Peyer's patch (tissue), 4 donors: ENCODE measurements at regions not wholly inside any gene's neighbourhood (a gene's known extent, or its start where the extent isn't known, plus 50 kb on each side); places are given as distances from the start of the nearest gene placed in this dataset.

Source experiments
- DNase-seq, 3 donors: peaks; one replicate each; pipeline ENCODE4 v3.0.0-alpha.2; 2017 to 2019
- H3K27ac ChIP-seq, 4 donors: fragments of 200-600 bp; sonication (generic); one replicate each; pipeline ENCODE4 v1.5.1; 2016 to 2019
- H3K27me3 ChIP-seq, 2 donors: fragments of 200-600 bp; sonication (generic); one replicate each; pipeline ENCODE4 v1.5.1; 2019
- H3K36me3 ChIP-seq, 3 donors: fragments of 200-600 bp; sonication (generic); one replicate each; pipeline ENCODE4 v1.5.1; 2016 to 2019
- H3K4me1 ChIP-seq, 4 donors: fragments of 200-600 bp; sonication (generic); one replicate each; pipeline ENCODE4 v1.5.1; 2016 to 2019
- H3K4me3 ChIP-seq, 4 donors: fragments of 200-600 bp; sonication (generic); 1 replicate in 3 of 4; 2 replicates in 1 of 4; pipeline ENCODE4 v1.5.1; 2016 to 2019; ENCODE audit warnings: mild to moderate bottlenecking in 1 of 4
- H3K9me3 ChIP-seq, 4 donors: fragments of 200-600 bp; sonication (generic); one replicate each; pipeline ENCODE4 v1.5.1; 2016 to 2019; ENCODE audit warnings: mild to moderate bottlenecking in 1 of 4
- CTCF ChIP-seq, 6 experiments: fragments of 450-650 bp in 4 of 6; fragments of 200-600 bp in 2 of 6; sonication (generic) in 1 of 6; IDR thresholded peaks; one replicate each; pipeline ENCODE4 v1.5.1; 2017 to 2019; ENCODE audit warnings: antibody characterized with exemption in 6 of 6, mild to moderate bottlenecking in 3 of 6, moderate library complexity in 1 of 6
- POLR2A ChIP-seq, 2 donors: fragments of 450-650 bp; IDR thresholded peaks; one replicate each; pipeline ENCODE4 v1.5.1; 2017; ENCODE audit warnings: antibody characterized with exemption in 2 of 2, mild to moderate bottlenecking in 2 of 2, moderate library complexity in 2 of 2
- small RNA-seq, 2 donors: library from RNA; depleted of rRNA; stranded (forward); fragments of <200 nt; gene quantifications; one replicate each; pipeline ENCODE3, GENCODE V24; 2016

- no peak for TF ChIP-seq CTCF (IDR thresholded peaks at IDR 0.05)
- no peak for TF ChIP-seq POLR2A (IDR thresholded peaks at IDR 0.05)
- Histone ChIP-seq H3K27ac (no peak overlapping the region), H3K9me3 (no peaks in the 10 kb centered on the region), H3K4me3 (no peak overlapping the region), H3K27me3 (no peaks in the 10 kb centered on the region), H3K4me1 (no peaks in the 10 kb centered on the region), H3K36me3 (no peaks in the 10 kb centered on the region)
- no peak for DNase-seq
Observed at GRCh38 chr5:74927336-74927735, 61.1 kb upstream of the FAM169A start.

GRCh38 chr5:74919487-74919886, 53.3 kb upstream of the FAM169A start:
- Histone ChIP-seq H3K4me1 (no peaks in the 10 kb centered on the region), H3K36me3 (no peaks in the 10 kb centered on the region), H3K9me3 (no peaks in the 10 kb centered on the region), H3K27ac (no peak overlapping the region), H3K4me3 (no peak overlapping the region), H3K27me3 (no peaks in the 10 kb centered on the region)
- no peak for TF ChIP-seq POLR2A (IDR thresholded peaks at IDR 0.05)
- TF ChIP-seq CTCF (IDR thresholded peaks at IDR 0.05): peak in 4 of 6 experiments; percentile 40 to 70 (median 61)
- no peak for DNase-seq

GRCh38 chr5:74919041-74919440, 52.9 kb upstream of the FAM169A start:
- Histone ChIP-seq H3K4me1 (no peaks in the 10 kb centered on the region), H3K27ac (no peak overlapping the region), H3K9me3 (no peaks in the 10 kb centered on the region), H3K4me3 (no peak overlapping the region), H3K36me3 (no peaks in the 10 kb centered on the region), H3K27me3 (no peaks in the 10 kb centered on the region)
- DNase-seq: no peak
- no peak for TF ChIP-seq POLR2A (IDR thresholded peaks at IDR 0.05)
- TF ChIP-seq CTCF (IDR thresholded peaks at IDR 0.05): no peak

GRCh38 chr5:74918232-74918669, 52.1 kb upstream of the FAM169A start:
- Histone ChIP-seq H3K4me1 (no peaks in the 10 kb centered on the region), H3K36me3 (no peaks in the 10 kb centered on the region), H3K9me3 (no peaks in the 10 kb centered on the region), H3K27ac (no peak overlapping the region), H3K27me3 (no peaks in the 10 kb centered on the region), H3K4me3 (no peak overlapping the region)
- TF ChIP-seq CTCF (IDR thresholded peaks at IDR 0.05) (no peak), POLR2A (IDR thresholded peaks at IDR 0.05) (no peak)
- DNase-seq: no peak

GRCh38 chr5:74916831-74917710, 50.9 kb upstream of the FAM169A start:
- Histone ChIP-seq H3K36me3 (no peaks in the 10 kb centered on the region), H3K9me3 (no peaks in the 10 kb centered on the region), H3K27me3 (no peaks in the 10 kb centered on the region), H3K4me1 (no peaks in the 10 kb centered on the region), H3K27ac (no peak overlapping the region), H3K4me3 (no peak overlapping the region)
- DNase-seq: no peak
- TF ChIP-seq CTCF (IDR thresholded peaks at IDR 0.05) (no peak), POLR2A (IDR thresholded peaks at IDR 0.05) (no peak)

Small RNAs in the stretch of these regions (small RNA-seq; reads per million reads assigned to genes)
- gene AC116337.2: 0 reads per million in 2 donors
